Skin of body (tissue), 1 donor: ENCODE measurements at regions not wholly inside any gene's neighbourhood (a gene's known extent, or its start where the extent isn't known, plus 50 kb on each side); places are given as distances from the start of the nearest gene placed in this dataset.
"Not testable (repeated sequence)": the region's sequence is repeated elsewhere in the genome, so short reads cannot be mapped to it uniquely, and the experiment has no call there.

Experiments
- DNase-seq: peaks from one replicate; lab custom pipeline; 2025; lab: John Stamatoyannopoulos, UW

- peak; percentile 94 for DNase-seq
Measured at GRCh38 chr16:66028510-66029216, 337.8 kb upstream of the CDH5 start.

- no peak for DNase-seq
Measured at GRCh38 chr16:66026787-66027330, 339.6 kb upstream of the CDH5 start.

DNA sequence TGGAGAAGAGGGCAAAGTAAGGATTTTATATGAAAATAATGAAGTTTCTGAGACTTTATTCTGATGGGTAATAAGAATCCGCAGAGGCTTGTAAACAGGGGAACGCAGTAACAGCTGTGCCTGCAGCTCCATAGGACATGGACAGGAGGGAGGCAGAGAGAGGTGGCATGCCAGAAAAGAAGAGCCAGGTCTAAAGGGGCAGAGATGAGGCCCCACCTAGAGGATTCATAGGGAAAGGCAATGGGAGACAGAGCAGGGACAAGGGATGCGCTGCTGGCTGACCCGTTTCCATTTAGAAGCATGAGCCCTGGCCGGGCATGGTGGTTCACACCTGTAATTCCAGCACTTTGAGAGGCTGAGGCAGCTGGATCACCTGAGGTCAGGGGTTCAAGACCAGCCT is 340.3 kb upstream of the CDH5 start:
- DNase-seq: no peak

DNA sequence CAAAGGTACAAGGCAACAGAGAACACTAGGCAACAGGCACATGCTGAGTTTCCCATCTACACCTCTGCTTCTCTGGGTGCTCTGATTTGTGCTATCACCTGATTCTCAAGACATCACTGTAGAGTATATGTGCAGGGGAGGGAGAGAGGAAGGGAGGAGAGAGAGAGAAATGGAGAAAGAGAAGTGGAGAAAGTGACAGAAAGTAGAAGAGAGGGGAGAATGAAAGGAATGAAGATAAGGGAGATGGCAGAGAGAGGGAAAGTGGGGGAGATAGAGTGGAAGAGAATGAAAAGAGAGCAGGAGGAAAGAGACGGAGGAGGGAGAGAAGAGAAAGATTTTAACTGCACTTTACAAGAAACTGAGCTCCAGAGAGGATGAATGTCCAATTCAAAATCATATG is 340.7 kb upstream of the CDH5 start:
- no peak for DNase-seq

- not testable (repeated sequence) for DNase-seq
Measured at GRCh38 chr16:66024567-66024966, 341.9 kb upstream of the CDH5 start.

DNA sequence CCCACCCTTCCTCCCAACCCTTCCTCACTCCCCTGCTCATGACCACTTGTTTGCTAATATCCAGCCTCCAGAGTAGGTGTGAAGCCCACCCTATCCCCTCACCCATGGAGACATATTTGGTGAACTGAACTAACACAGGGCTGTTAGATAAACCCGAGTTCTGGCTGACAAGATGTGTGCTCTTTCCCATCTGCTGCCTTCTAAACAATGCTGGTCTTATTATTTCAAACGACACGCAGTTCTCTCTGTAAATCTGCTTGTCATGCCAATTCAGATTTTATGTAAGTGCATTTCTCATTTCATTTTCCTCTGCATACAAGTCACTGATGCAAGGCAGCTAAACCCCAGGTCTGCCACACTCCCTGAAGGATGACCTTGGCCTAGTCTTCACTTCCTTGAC is 343.0 kb upstream of the CDH5 start:
- DNase-seq: no peak

DNA sequence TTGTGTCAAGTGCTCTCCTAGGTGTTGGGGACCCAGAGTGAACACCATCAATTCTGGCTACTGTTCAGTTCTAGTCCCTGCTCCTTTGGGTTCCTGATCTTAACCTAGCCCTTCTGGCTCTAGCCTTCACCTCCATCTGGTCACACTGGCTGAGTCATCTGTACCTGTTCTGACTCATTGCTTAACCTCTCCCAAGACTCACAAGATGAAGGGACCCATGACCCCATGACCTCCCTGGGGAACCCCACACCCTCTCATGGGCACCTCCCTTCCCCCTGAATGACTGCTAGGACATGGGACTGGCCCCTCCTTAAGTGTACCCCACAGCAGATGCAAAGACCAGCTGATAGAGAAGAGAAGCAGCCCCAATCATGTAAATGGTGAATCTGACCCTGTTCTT is 345.8 kb upstream of the CDH5 start:
- no peak for DNase-seq

DNA sequence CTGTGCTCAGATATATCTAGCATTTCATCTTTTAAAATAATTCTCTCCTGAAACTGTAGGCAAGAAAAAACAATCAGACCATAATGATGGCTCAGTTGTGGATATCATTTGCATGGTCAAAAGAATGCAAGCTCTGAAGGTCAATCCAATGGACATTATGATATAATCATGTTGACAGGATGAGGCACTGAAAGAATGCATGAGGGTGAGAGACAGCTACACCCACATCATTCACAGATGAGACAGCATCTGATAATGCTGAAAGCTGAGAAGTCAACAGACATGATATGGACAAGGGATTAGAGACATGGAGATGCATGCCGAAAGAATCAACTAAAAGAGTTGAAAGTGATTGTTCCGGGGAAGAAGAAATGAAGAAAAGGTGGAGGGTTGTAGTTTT is 346.4 kb upstream of the CDH5 start:
- no peak for DNase-seq

DNA sequence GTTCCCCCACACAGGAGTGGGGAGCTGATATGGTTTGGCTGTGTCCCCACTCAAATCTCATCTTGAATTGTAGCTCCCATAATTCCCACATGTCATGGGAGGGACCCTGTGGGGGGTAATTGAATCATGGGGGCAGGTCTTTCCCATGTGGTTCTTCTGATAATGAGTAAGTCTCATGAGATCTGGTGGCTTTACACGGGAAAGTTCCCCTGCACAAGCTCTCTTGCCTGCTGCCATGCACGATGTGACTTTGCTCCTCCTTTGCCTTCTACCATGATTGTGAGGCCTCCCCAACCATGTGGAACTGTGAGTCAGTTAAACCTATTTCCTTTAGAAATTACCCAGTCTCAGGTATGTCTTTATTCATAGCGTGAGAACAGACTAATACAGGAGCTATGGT is 347.0 kb upstream of the CDH5 start:
- not testable (repeated sequence) for DNase-seq

GRCh38 chr16:66014221-66014620 is 352.3 kb upstream of the CDH5 start:
- no peak for DNase-seq

DNA sequence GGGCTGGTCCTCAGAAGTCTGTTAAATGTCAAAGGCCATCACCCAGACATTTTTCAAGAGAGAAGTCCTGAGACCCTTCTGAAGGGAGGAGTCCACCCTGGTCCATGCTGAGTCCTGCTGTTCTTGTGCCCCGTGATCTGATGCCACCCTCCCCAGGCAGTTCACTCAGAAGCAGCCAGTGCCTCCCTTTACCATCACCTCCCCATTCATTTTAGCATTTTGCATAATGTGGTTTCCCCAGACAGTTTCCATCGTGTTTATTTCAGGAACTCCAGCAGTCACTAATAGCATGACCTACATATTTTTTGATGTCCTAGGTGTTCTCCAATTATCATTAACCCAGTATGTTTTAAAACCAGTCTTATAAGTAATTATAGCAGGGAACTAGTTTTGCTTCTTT is 353.0 kb upstream of the CDH5 start:
- DNase-seq: no peak

- no peak for DNase-seq
Measured at GRCh38 chr16:66008136-66008535, 358.4 kb upstream of the CDH5 start.

- DNase-seq: peak; percentile 81
Measured at GRCh38 chr16:66007717-66008116, 358.8 kb upstream of the CDH5 start.

DNA sequence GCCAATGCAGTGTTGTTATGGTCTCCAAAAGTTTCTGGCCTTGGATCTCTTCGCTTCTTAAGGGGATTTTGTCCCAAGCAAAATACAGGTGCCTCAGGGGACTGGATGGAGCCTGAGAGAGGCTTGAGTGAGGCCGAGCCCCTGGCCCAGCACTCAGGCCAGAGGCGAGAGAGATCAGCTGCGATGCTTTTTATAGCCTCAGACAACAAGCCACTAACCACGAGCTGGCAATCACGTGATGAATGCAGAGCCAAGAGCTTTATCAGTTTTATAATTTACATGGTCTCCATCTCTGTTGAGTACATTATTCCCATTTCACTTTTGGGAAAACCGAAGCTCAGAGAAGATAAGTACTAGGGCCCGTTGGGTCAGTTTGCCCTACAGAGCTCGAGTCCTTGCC is 360.0 kb upstream of the CDH5 start:
- DNase-seq: no peak

DNA sequence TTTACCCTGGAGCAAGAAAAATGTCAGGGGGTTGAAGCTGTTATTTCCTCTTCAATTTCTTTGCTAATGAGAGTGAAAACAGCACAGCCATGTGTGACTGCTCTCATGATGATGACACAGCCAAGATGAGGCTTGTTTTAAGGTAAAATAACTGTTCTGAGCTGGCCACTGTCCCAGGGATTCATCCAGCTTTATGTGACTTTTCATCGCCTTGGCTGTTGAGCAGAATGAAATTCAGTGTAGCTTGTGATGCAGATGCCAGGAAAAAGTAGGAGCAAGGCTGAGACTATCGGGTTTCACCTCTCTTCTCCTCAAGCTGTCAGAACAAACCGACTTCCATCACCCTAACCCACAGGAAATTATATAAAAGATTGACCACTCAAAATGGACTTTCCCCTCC is 361.8 kb upstream of the CDH5 start:
- DNase-seq: peak; percentile 77

- DNase-seq: no peak
Measured at GRCh38 chr16:66003201-66003600, 363.3 kb upstream of the CDH5 start.

GRCh38 chr16:66002601-66003000 is 363.9 kb upstream of the CDH5 start:
- peak; percentile 61 for DNase-seq

DNA sequence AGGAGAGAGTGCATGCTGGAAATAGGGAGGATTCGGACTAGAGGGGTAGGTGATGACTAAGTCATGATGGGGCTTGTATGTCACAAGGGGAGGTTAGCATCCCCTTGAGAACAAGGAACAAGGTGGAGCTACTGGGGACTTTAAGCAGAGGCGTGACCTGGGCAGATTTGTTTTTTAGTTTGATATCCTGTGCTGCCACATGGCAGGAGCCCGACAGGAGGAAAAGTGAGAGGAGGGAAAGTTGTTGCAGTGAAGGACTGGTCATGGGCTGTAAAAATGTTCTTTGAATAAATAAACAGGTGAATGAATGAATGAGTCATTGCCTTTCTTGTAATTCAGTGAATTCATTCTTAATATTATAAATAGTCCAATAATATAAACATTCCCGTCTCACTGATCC is 365.1 kb upstream of the CDH5 start:
- DNase-seq: no peak

GRCh38 chr16:65998443-65998842 is 368.0 kb upstream of the CDH5 start:
- DNase-seq: no peak

DNA sequence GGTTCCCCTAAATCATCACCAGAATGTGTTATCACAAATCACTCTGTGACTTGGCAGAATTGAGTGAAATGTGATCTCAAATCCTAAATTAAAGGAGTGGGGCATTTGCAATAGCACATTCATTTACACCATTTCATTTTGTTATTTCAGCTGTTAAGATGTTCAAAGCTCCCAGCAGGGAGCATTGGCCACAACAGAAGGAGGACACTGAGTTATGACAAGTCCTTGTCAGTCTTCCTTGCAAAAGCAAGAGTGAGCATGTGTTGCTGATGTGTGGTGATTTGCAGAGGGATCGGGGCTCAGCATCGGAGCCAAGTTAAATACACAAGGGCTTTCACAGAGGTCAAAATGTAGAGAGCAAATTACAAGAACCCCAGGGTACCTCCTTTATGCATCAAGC is 372.2 kb upstream of the CDH5 start:
- DNase-seq: no peak

DNA sequence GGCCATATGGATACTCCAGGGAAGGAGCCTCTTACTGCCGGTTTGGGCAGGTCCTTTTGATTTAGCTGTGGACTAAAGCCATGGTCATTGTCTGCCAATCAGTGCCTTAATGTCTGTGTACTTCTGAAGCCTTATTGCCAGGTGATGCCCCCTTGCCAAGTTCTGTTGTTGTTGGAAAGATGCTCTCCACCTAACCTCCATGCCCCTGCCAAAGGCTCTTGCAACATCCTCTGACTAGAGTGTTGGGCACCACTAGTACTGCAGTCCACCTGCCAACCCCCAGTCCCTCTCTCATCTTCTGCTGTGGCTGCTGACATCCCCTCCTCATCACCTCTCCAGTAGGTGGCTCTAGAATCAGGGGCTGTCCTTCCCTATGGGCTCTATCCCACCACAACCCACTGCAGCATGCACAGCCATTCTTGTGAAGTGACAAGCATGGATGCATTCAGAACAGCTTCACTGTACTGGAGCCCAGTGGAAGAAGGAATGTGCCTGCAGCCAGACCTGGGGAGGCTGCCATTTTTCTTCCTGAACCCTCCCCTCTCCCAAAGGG is 375.3 kb upstream of the CDH5 start:
- DNase-seq: no peak

DNA sequence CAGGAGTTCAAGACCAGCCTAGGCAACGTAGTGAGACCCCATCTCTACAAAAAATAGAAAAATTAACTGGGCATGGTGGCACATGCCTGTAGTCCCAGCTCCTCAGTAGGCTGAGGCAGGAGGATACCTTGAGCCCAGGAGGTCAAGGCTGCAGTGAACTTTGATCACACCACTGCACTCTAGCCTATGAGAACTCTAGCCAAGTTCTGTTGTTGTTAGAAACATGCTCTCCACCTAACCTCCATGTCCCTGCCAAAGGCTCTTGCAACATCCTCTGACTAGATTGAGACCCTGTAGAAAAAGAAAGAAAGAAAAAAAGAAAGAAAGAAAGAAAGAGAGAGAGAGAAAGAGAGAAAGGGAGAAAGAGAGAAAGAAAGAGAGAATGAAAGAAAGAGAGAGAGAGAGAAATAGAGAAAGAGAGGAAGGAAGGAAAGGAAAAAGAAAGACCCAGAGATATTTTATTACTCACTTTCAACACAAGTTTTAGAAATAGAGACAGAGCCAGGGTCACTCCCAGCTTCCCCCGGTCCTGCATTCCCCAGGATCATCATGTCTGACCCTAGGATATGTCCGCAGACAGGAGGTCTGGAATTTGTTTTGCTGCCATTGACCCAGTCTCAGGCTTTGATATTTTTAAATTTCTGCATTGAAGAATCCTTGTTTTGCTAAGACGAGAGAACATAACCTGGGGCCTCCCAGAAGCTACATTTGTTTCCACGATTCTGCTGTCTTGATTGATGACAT is 376.5 kb upstream of the CDH5 start:
- DNase-seq: no peak
